HCT116 (cell line): ENCODE measurements at regions not wholly inside any gene's neighbourhood (a gene's known extent, or its start where the extent isn't known, plus 50 kb on each side); places are given as distances from the start of the nearest gene placed in this dataset.

Experiments
- ATAC-seq: fragments of 200-7000 bp; cut with Tn5 transposase; 2 replicates; pipeline ENCODE4 v1.9.1; 2020; ENCODE audit warnings: mild to moderate bottlenecking, moderate library complexity
- BruUV-seq: library from RNA; stranded (reverse); fragments of 400-500 nt; replicated peaks from 2 replicates; lab custom pipeline; 2021; lab: Mats Ljungman, UMichigan
- CTCF ChIA-PET: fragments of 300-600 bp; sonication (Branson Sonifier 250); formaldehyde crosslinking; loops from one replicate; lab custom pipeline; 2021; ENCODE audit warnings: antibody characterized with exemption; lab: Charles Lee
- POLR2A ChIA-PET: fragments of 300-600, 350-600 bp; sonication (Branson Sonifier 250); formaldehyde crosslinking; loops from one replicate; lab custom pipeline; 2021; ENCODE audit warnings: antibody characterized with exemption; lab: Charles Lee
- RAD21 ChIA-PET, 2 experiments: fragments of 300-600 bp; sonication (Branson Sonifier 250); formaldehyde crosslinking; loops; one replicate each; lab custom pipeline; 2023; ENCODE audit warnings: low total read pairs in 2 of 2; ENCODE audit not compliant: uncharacterized antibody in 2 of 2, unreplicated experiment in 2 of 2, low non-redundant PET in 1 of 2; lab: Charles Lee
- DNase-seq: peaks from one replicate; pipeline ENCODE4 v3.0.0-alpha.2; 2010; ENCODE audit warnings: low read depth, low spot score
- H2AFZ ChIP-seq: fragments of 200-600 bp; shearing (Covaris generic), sonication (generic); 2 replicates; pipeline ENCODE4 v1.6.1; 2017; ENCODE audit warnings: low read depth, mixed run types, mixed read lengths, antibody characterized with exemption, low read length; ENCODE audit not compliant: poor library complexity, severe bottlenecking
- H3K27ac ChIP-seq: 2 replicates; pipeline ENCODE4 v1.5.1; 2012; ENCODE audit warnings: low read depth, low read length
- H3K27me3 ChIP-seq: fragments of 200-600 bp; sonication (generic); 2 replicates; pipeline ENCODE4 v1.6.1; 2016; ENCODE audit warnings: mixed run types, low read length, mixed read lengths; ENCODE audit not compliant: insufficient read depth
- H3K36me3 ChIP-seq, 2 experiments: fragments of 200-500 bp in 1 of 2; fragments of 200-600 bp in 1 of 2; sonication (Bioruptor generic) in 1 of 2; sonication (generic) in 1 of 2; 2 replicates each; pipeline versions ENCODE4 v1.5.1 to v1.6.1; 2014 to 2016; ENCODE audit warnings: low read length in 2 of 2, inconsistent platforms in 1 of 2, mixed read lengths in 1 of 2, mixed run types in 1 of 2; ENCODE audit not compliant: insufficient read depth in 2 of 2, control insufficient read depth in 1 of 2
- H3K4me1 ChIP-seq, 2 experiments: fragments of 200-600 bp in 1 of 2; sonication (generic) in 1 of 2; 2 replicates each; pipeline versions ENCODE4 v1.5.1 to v1.6.1; 2012 to 2017; ENCODE audit warnings: low read length in 2 of 2, inconsistent platforms in 1 of 2, mild to moderate bottlenecking in 1 of 2, mixed read lengths in 1 of 2, mixed run types in 1 of 2, moderate library complexity in 1 of 2; ENCODE audit not compliant: insufficient read depth in 2 of 2, control insufficient read depth in 1 of 2
- H3K4me2 ChIP-seq: fragments of 200-600 bp; sonication (generic); 2 replicates; pipeline ENCODE4 v1.6.1; 2017; ENCODE audit warnings: mixed run types, low read length, mixed read lengths
- H3K4me3 ChIP-seq, 2 experiments: fragments of 200-600 bp in 1 of 2; sonication (generic) in 1 of 2; replicated peaks in 1 of 2; 2 replicates each; pipeline ENCODE4 v1.5.1; 2011 to 2016; ENCODE audit warnings: low read length in 2 of 2, control low read depth in 1 of 2, low read depth in 1 of 2, mild to moderate bottlenecking in 1 of 2, mixed read lengths in 1 of 2, mixed run types in 1 of 2
- H3K79me2 ChIP-seq: fragments of 200-600 bp; sonication (generic); 2 replicates; pipeline ENCODE4 v1.6.1; 2017; ENCODE audit warnings: mild to moderate bottlenecking, mixed run types, low read length, moderate library complexity, mixed read lengths; ENCODE audit not compliant: insufficient read depth
- H3K9ac ChIP-seq: fragments of 200-600 bp; sonication (generic); 2 replicates; pipeline ENCODE4 v1.6.1; 2016; ENCODE audit warnings: low read length, mixed read lengths
- H3K9me2 ChIP-seq: fragments of 200-600 bp; sonication (generic), shearing (Covaris generic); 2 replicates; pipeline ENCODE4 v1.6.1; 2017; ENCODE audit warnings: mixed run types, mild to moderate bottlenecking, moderate library complexity; ENCODE audit not compliant: insufficient read depth
- H3K9me3 ChIP-seq, 2 experiments: fragments of 200-500 bp in 1 of 2; fragments of 200-600 bp in 1 of 2; sonication (Bioruptor generic) in 1 of 2; sonication (generic) in 1 of 2; 2 replicates each; pipeline ENCODE4 v1.6.1; 2014 to 2017; ENCODE audit warnings: low read length in 2 of 2, mixed read lengths in 2 of 2, inconsistent platforms in 1 of 2, low read depth in 1 of 2, mild to moderate bottlenecking in 1 of 2, mixed run types in 1 of 2, moderate library complexity in 1 of 2; ENCODE audit not compliant: control insufficient read depth in 1 of 2, insufficient read depth in 1 of 2
- H4K20me1 ChIP-seq: fragments of 200-600 bp; sonication (generic), shearing (Covaris generic); 2 replicates; pipeline ENCODE4 v1.6.1; 2017; ENCODE audit warnings: mixed run types, mild to moderate bottlenecking, moderate library complexity; ENCODE audit not compliant: insufficient read depth
- CBX3 ChIP-seq: IDR thresholded peaks from 2 replicates; pipeline ENCODE4 v1.6.1; 2012; ENCODE audit warnings: low read depth
- ELF1 ChIP-seq: IDR thresholded peaks from 2 replicates; pipeline ENCODE4 v1.6.1; 2012; ENCODE audit warnings: low read depth, borderline replicate concordance
- JUND ChIP-seq: IDR thresholded peaks from 2 replicates; pipeline ENCODE4 v1.6.1; 2012
- POLR2A ChIP-seq: IDR thresholded peaks from 2 replicates; pipeline ENCODE4 v1.7.0; 2011; ENCODE audit warnings: borderline replicate concordance; ENCODE audit not compliant: insufficient read depth, insufficient read length; ENCODE audit errors: extremely low read depth
- POLR2AphosphoS5 ChIP-seq: IDR thresholded peaks from 2 replicates; pipeline ENCODE4 v1.6.1; 2011; ENCODE audit warnings: mild to moderate bottlenecking, low read depth, low read length, moderate library complexity
- SP1 ChIP-seq: IDR thresholded peaks from 2 replicates; pipeline ENCODE4 v1.6.1; 2012; ENCODE audit warnings: low read depth
- SRF ChIP-seq: IDR thresholded peaks from 2 replicates; pipeline ENCODE4 v1.6.1; 2012; ENCODE audit warnings: low read depth
- YY1 ChIP-seq: IDR thresholded peaks from 2 replicates; pipeline ENCODE4 v1.6.1; 2011; ENCODE audit warnings: low read length, low read depth, moderate library complexity, mild to moderate bottlenecking; ENCODE audit not compliant: insufficient replicate concordance; ENCODE audit errors: extremely low read depth
- ZNF274 ChIP-seq: fragments of 200-500 bp; sonication (Bioruptor generic); IDR thresholded peaks from 2 replicates; pipeline ENCODE4 v1.6.1; 2014; ENCODE audit warnings: mild to moderate bottlenecking, low read depth, low read length, inconsistent platforms
- intact Hi-C: fragments of 100-400 bp; cut with micrococcal nuclease; formaldehyde crosslinking; loops from 2 replicates; pipeline ENCODE4 v1.10.0; 2022
- TF ChIP-seq, protein P1 (sequence below), 3 experiments: fragments of 200-600 bp in 1 of 3; sonication (generic) in 1 of 3; IDR thresholded peaks in 2 of 3; conservative IDR thresholded peaks in 1 of 3; 2 replicates each; pipeline ENCODE4 v1.5.1; 2012 to 2017; ENCODE audit warnings: low read depth in 2 of 3, low read length in 2 of 3, antibody characterized with exemption in 1 of 3, borderline replicate concordance in 1 of 3, control low read depth in 1 of 3, mild to moderate bottlenecking in 1 of 3, mixed read lengths in 1 of 3, mixed run types in 1 of 3, moderate library complexity in 1 of 3; ENCODE audit not compliant: insufficient read depth in 1 of 3

DNA sequence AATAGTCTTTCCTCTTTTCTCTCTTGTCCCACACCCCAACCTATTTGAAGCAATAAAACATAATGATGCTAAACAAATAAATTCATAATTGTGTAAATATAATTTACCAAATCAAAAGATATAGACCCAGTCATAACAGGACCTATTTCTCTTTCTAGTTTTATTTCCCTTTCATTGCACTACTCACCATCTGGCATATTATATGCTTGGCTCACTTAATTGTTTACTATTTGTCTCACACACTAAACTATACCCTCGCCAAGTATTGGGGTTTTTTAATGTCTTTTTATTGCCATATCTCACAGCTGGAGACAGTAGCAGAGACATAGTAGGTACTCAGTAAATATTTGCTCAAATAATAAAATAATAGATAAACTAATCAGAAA, 597.5 kb upstream of the PCDH15 start:
- intact Hi-C loops: no loop called here
- Histone ChIP-seq H3K27me3 (no peaks in the 10 kb centered on the region), H3K79me2 (no peaks in the 10 kb centered on the region), H3K9me2 (no peaks in the 10 kb centered on the region), H2AFZ (no peak overlapping the region), H3K9me3 (peaks cover 4 to 13% of the 10 kb centered on the region in 2 experiments; a peak in 2 of 4 replicates), H4K20me1 (no peaks in the 10 kb centered on the region), H3K27ac (no peak overlapping the region), H3K4me1 (no peaks in the 10 kb centered on the region), H3K4me3 (no peak overlapping the region), H3K4me2 (no peak overlapping the region), H3K9ac (no peak overlapping the region)
- ChIA-PET POLR2A (no interaction called here), RAD21 (no interaction called here)
- BruUV-seq: no TSS peak
- no peak for DNase-seq
- no peak for ATAC-seq
- TF ChIP-seq CBX3 (no peak), SRF (no peak), YY1 (no peak), POLR2AphosphoS5 (no peak), JUND (no peak), ZNF274 (no peak), SP1 (no peak), POLR2A (no peak), ELF1 (no peak)
- TF ChIP-seq, protein P1, sequence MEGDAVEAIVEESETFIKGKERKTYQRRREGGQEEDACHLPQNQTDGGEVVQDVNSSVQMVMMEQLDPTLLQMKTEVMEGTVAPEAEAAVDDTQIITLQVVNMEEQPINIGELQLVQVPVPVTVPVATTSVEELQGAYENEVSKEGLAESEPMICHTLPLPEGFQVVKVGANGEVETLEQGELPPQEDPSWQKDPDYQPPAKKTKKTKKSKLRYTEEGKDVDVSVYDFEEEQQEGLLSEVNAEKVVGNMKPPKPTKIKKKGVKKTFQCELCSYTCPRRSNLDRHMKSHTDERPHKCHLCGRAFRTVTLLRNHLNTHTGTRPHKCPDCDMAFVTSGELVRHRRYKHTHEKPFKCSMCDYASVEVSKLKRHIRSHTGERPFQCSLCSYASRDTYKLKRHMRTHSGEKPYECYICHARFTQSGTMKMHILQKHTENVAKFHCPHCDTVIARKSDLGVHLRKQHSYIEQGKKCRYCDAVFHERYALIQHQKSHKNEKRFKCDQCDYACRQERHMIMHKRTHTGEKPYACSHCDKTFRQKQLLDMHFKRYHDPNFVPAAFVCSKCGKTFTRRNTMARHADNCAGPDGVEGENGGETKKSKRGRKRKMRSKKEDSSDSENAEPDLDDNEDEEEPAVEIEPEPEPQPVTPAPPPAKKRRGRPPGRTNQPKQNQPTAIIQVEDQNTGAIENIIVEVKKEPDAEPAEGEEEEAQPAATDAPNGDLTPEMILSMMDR (IDR thresholded peaks at IDR 0.05 in 2 of 3, conservative IDR thresholded peaks at IDR 0.05 in 1 of 3; ENCODE audit: borderline replicate concordance in 1 of 3, insufficient read depth in 1 of 3, low read depth in 2 of 3, low read length in 2 of 3): no peak
- TF ChIP-seq, all 23 proteins: peak for 0
- H3K36me3 ChIP-seq: no peaks in the 10 kb centered on the region
- CTCF ChIA-PET: no interaction called here
